Bronchial epithelial cell (primary cell): ENCODE measurements at regions not wholly inside any gene's neighbourhood (a gene's known extent, or its start where the extent isn't known, plus 50 kb on each side); places are given as distances from the start of the nearest gene placed in this dataset.
"Not testable (repeated sequence)": the region's sequence is repeated elsewhere in the genome, so short reads cannot be mapped to it uniquely, and the experiment has no call there.

Experiments used
- DNase-seq: peaks from one replicate; pipeline ENCODE4 v3.0.0-alpha.2; 2010; ENCODE audit warnings: low read depth
- FAIRE-seq: peaks from 2 replicates; lab custom pipeline; 2011; peaks lifted over from hg19 to GRCh38; lab: Jason Lieb, UNC
- H3K27me3 ChIP-seq: 2 replicates; pipeline ENCODE4 v1.5.1; 2011; ENCODE audit warnings: low read length; ENCODE audit not compliant: control insufficient read depth, insufficient read depth
- H3K36me3 ChIP-seq: 2 replicates; pipeline ENCODE4 v1.5.1; 2011; ENCODE audit warnings: low read length; ENCODE audit not compliant: control insufficient read depth, insufficient read depth
- H3K4me3 ChIP-seq: 2 replicates; pipeline ENCODE4 v1.5.1; 2011; ENCODE audit warnings: mild to moderate bottlenecking, low read depth, low read length, control low read depth
- TF ChIP-seq, protein P1 (sequence below): IDR thresholded peaks from 2 replicates; pipeline ENCODE4 v1.5.1; 2011; ENCODE audit warnings: mild to moderate bottlenecking, moderate library complexity, low read length, control low read depth, inconsistent platforms; ENCODE audit not compliant: insufficient read depth, severe bottlenecking

DNA sequence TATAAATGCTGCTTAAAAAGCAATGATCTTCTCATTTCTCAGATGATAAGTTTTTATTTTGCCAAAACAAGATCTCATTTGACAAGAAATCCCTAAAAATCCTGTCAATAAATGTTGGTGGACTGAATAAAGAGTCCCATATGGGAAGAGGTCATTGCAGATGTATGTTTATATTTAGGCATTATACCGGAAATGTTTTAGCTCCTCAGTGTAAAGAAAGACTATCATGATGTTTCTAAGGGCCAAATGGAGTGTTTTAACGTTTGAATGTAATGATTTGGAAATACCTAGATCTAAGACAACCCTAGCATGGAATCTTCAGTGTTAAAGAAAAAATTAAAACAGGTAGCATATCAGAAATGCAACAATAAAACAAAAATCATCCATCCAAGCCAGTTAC, 457.8 kb upstream of the NFE2L3 start:
- no peak for DNase-seq
- Histone ChIP-seq H3K4me3 (no peak overlapping the region), H3K27me3 (no peaks in the 10 kb centered on the region), H3K36me3 (no peaks in the 10 kb centered on the region)
- TF ChIP-seq, protein P1, sequence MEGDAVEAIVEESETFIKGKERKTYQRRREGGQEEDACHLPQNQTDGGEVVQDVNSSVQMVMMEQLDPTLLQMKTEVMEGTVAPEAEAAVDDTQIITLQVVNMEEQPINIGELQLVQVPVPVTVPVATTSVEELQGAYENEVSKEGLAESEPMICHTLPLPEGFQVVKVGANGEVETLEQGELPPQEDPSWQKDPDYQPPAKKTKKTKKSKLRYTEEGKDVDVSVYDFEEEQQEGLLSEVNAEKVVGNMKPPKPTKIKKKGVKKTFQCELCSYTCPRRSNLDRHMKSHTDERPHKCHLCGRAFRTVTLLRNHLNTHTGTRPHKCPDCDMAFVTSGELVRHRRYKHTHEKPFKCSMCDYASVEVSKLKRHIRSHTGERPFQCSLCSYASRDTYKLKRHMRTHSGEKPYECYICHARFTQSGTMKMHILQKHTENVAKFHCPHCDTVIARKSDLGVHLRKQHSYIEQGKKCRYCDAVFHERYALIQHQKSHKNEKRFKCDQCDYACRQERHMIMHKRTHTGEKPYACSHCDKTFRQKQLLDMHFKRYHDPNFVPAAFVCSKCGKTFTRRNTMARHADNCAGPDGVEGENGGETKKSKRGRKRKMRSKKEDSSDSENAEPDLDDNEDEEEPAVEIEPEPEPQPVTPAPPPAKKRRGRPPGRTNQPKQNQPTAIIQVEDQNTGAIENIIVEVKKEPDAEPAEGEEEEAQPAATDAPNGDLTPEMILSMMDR = no peak
- FAIRE-seq = no peak

DNA sequence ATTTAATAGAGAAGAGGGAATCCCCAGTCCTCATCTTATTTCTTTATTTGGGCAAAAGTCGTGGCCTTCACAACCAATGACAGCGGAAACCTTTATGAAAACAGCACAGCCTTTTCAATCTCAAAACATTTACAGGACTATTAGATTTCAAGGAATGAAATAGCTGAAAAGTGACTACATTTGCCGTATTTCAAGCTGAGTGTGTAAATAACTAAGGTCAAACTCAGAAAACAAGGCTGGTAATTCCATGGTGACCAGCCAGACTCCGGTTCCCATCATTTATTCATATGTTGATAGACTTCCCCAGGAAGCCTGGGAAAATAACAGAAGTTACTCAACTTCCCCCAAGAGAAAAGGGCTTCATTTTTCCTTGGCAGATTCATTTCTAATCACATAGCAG, 457.3 kb upstream of the NFE2L3 start:
- no peak for DNase-seq
- FAIRE-seq = no peak
- no peaks in the 10 kb centered on the region for H3K27me3 ChIP-seq
- H3K36me3 ChIP-seq = no peaks in the 10 kb centered on the region
- TF ChIP-seq, protein P1 = no peak
- H3K4me3 ChIP-seq = no peak overlapping the region

DNA sequence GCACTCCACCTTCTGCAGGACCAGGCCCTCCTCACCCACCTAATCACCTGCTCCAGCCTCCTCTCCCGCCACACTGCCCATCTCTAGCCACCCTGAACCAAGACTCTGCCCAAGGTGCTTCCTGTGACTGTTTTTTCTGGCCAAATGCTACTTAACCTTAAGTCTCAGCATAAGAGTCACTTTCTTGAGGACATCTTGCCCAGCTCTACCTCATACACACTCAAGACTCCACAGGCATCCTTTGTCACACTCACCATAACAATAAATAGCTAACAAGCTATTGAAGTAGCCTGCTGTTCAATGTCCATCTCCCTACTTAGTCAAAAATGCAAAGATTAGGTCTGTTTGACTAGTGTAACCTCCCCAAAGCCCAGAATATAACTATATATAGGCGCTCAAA, 455.4 kb upstream of the NFE2L3 start:
- TF ChIP-seq, protein P1 = no peak
- DNase-seq (no peak), FAIRE-seq (no peak)
- no peaks in the 10 kb centered on the region for H3K27me3 ChIP-seq
- no peak overlapping the region for H3K4me3 ChIP-seq
- H3K36me3 ChIP-seq = no peaks in the 10 kb centered on the region

DNA sequence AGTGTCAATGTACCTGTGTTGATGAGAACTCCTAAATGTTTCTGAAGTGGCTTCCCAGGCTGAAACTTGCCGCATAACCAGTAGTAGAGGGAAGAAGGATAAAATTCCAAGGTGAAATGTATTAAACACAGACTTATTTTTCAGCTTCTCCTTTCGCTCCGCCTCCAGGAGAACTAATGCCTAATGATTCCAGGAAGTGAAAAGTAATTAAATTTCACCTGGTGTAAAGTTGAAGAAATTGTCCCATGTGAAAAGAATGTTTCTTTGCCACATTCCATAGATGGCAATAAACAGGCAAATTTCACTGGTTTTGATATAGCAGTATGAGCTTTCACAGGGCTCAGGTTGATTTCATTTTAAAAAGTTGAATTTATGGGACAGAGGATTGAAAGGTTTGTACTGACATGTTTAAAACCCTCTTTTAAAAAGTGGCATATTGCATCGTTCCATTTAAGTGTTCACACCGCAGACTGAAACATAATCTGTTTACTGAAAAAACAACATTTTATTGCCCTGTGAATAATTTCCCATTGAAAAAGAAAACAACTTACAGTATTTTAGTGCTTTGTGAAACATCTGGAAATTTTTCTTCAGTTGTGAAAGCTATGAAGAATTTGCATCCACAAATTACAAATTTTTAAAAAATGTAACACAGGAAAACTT, 453.4 kb upstream of the NFE2L3 start:
- no peak overlapping the region for H3K4me3 ChIP-seq
- H3K27me3 ChIP-seq = no peaks in the 10 kb centered on the region
- H3K36me3 ChIP-seq = no peaks in the 10 kb centered on the region
- no peak for FAIRE-seq
- TF ChIP-seq, protein P1 = no peak
- no peak for DNase-seq

DNA sequence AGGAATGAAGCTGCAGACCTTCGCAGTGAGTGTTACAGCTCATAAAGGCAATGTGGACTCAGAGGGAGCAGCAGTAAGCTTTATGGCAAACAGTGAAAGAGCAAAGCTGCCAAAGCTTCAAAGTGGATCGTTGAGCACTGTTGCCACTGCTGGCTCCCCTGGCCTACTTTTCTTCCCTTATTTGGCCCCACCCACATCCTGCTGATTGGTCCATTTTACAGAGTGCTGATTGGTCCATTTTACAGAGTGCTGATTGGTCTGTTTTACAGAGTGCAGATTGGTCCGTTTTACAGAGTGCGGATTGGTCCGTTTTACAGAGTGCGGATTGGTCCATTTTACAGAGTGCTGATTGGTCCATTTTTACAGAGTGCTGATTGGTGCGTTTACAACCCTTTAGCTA, 451.9 kb upstream of the NFE2L3 start:
- FAIRE-seq, H3K27me3 ChIP-seq, DNase-seq, H3K36me3 ChIP-seq, H3K4me3 ChIP-seq: not testable (repeated sequence)

DNA sequence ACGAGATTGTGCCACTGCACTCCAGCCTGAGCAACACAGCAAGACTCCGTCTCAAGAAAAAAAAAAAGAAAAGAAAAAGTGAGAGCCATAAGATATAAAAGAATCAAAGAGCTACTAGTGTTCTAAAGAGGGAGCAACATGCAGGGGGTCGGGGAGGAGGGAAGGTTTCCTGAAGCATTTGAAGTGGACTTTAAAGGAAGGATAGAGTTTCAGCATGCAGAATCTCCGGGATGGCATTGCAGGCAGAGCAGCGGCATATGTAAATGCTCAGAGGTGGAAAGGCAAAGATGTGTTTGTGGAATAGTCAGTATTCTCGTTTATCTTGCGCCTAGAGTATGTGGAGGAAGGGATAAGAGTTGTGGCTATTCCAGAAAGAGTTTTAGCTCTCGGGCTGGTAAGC, 447.6 kb upstream of the NFE2L3 start:
- Histone ChIP-seq H3K4me3 (no peak overlapping the region), H3K36me3 (no peaks in the 10 kb centered on the region), H3K27me3 (no peaks in the 10 kb centered on the region)
- DNase-seq (no peak), FAIRE-seq (no peak)
- TF ChIP-seq, protein P1 = no peak
